GM18870 (cell line): ENCODE measurements at regions not wholly inside any gene's neighbourhood (a gene's known extent, or its start where the extent isn't known, plus 50 kb on each side); places are given as distances from the start of the nearest gene placed in this dataset.
"Not testable (repeated sequence)": the region's sequence is repeated elsewhere in the genome, so short reads cannot be mapped to it uniquely, and the experiment has no call there.

Experiments used
- ATAC-seq: cut with Tn5 transposase; IDR thresholded peaks from one replicate; pipeline ENCODE4 v1.9.1; 2021; ENCODE audit warnings: moderate library complexity; ENCODE audit not compliant: unreplicated experiment

DNA sequence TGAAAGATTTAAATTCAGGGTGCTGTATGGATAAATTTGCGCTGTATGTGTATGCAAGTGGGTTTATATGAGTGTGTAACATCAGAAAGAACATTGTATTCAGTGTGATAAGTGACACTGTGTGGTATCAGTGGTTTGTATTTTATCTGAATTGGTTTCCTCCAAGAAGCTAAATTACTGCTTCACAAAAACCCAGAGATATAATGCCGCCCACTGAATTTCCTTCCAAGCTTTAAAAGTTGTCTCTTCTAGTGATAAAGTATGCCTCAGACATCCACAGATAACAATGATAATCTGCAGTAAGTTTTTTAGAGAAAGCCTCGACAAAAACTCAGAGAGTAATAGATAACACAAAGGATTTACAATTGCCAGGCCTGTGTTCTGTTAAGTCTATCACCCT lies 710.6 kb upstream of the HS3ST1 start:
- ATAC-seq, result no peak

DNA sequence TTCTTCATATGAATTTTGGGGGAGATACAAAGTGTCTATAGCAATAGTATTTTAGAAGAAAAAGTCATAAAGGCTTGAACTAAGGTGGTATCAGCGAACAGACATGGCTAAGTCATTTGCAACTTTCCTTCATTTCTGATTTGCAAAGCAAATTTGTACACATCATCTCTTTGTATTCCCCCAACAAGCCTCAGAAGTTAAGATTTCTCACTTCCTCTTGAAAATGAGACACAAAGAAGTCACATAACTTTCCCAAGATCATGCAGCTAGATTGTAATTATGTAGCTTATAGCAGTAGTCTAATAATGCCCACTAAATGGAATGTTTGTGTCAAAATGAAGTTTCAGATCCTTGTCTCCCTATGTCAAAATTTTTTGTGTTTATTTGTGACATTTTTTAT lies 709.8 kb upstream of the HS3ST1 start:
- ATAC-seq, result no peak

DNA sequence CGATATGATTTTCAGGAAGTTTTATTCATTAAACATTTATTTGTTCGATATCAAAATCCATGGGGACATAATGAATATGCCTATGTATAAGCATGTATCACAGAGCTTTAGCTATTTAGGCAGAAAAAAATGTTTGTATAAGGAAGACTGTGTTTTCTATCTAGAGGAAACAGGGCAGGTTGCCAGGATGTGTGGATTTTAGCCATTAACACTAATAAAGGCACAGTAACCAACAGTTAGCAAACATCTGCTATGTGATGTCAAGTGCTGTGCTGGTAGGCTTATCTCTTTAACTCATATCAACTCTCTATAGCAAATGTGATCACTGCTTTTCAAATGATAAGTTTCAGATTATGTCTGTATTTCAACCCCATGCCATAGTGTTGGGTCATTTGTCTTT lies 708.9 kb upstream of the HS3ST1 start:
- ATAC-seq, result no peak

DNA sequence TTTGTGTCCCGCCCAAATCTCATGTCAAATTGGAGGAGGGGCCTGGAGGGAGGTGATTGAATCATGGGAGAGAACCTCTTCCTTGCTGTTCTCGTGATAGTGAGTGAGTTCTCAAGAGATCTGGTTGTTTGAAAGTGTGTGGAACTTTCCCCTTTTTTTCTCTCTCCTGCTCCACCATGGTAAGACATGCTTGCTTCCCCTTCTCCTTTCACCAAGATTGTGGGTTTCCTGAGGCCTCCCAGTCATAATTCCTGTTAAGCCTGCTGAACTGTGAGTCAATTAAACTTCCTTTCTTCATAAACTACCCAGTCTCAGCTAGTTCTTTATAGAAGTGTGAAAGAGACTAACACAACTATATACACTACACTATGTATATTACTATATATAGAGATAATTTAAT lies 697.8 kb upstream of the HS3ST1 start:
- no peak for ATAC-seq

DNA sequence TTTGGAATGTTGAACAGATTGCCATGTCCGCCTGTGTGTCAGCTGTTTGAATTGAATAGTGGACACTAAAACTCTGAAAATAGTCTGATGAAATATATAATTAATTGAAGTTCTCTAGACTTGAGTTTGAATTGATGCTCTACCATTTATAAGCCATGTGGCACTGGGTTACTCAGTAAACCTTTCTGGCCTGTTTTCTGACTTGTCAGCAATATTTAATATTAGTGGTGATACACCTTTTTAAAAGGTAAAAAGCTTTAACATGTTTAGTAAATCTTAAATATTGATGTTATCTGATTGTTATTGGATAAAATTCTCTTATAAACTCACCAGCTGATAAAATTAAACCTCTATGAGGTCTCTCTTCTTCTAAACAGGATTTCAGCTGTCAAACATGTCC lies 695.4 kb upstream of the HS3ST1 start:
- ATAC-seq, result no peak

DNA sequence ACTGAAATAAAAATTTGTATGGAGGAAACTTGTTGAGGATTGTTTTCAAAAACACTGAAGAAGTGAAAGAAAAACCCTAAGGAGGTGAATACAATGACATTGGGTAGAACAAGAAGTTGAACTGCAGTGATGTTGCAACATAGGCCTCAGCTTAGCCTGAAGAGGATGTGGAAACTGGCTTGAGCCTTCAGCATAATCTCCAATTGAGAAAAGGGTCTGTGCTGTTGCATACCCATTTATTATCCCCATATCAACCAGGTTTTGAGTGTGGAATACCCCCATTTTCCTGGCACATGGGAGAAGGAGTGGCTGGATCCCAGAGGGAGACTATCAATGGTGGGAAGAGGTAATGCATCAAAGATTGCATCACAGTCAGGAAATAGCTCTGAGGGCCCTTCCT lies 695.0 kb upstream of the HS3ST1 start:
- no peak for ATAC-seq

DNA sequence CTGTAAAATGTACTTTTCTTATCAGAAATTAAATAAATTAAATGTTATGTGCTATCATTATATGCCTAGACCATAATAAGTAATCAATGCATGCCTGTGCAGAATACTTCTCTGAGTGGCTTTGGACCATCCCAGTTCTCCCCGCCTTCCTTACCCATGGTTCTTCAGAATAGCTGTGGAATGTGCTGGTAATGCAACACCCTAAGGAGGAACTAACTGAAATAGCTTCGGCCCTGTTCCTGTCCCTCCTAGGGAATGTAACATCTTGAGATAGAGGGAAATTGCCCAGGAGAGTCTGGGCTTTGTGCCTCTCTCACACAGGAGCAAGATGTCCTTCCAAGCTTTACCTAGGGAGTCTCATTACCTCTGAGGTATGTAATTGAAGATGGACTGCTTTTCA lies 693.6 kb upstream of the HS3ST1 start:
- no peak for ATAC-seq

DNA sequence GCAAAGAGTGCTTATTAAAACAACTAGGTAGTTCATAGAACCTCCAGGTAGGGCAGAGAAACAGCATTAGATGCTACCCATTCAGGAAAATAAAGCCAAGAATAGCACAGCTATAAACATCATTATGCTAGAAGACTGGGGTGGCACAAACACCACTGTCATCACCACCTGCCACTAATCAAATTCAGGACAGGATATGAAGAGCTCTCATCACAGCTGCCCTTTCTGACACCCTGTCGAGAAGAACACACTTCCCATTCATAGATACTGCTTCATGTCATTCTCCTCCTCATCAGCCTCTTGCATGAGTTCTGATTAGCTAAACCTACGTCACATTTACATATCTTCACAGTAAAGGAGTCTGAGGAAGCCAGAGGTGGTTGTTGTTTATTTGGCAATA lies 692.3 kb upstream of the HS3ST1 start:
- no peak for ATAC-seq

DNA sequence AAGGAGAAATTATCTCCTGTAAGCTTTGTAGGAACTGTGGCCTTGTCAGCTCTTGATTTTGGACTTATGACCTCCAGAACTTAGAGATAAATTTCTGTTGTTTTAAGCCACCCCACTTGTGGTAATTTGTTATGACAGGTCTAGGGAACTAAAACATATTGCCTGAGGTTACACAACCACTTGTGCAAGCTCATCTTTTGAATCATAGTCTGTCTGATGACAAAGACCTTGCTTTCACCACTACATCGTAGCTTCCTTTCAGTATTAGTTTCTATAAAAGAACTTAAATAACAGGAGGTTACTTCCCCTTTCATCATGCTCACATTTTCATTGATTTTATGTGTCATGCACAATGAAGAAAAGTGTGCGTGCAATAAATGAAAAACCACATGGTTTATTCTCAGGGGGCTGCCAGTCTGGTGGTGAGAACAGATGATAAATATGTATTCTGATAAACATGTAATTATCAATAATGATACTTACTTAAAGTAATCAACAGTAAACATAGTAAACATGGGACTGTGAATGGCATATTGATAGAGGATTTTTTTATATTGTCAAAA lies 690.0 kb upstream of the HS3ST1 start:
- peak; percentile 97 for ATAC-seq

DNA sequence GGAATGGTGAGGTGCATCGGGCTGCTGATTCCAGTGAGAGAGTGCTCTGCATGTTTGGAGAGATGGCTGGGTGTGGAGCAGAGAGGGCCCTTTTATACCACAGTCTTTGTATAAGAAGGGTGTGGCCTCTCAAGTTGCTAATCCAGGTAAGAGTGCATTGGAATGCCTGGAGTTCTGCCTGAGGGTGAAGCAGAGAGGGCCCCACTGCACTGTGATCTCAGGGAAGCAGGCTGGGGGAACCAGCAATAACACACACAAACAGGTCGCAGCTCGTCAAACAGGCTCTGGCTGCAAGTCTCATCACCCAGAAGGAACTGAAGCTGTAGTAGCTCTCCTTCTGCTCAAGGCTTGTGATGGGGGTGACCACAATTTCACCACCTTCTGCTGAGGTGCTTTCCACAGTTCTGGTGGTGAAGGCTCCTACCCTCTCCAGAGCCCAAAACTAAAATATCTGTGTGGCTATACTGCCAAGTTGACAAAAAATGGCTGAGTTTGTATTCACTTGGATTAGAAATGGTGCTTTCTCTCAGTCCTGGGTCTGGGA lies 687.4 kb upstream of the HS3ST1 start:
- ATAC-seq, result no peak

DNA sequence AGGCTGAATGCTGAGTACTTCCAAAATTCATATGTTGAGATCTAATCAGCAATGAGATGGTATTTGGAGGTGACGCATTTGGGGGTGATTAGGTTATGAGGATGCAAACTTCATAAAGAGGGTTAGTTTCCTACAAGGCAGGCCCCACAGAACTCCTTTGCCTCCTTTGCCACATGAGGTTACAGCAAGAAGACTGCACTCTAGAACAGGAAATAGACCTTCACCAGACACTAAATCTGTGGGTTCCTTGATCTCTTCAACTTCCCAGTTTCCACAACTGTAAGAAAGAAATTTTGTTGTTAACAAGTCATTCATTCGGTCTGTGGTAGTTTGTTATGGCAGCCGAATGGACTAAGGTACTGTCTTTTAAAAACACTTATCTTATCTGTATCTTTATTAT lies 681.9 kb upstream of the HS3ST1 start:
- no peak for ATAC-seq

DNA sequence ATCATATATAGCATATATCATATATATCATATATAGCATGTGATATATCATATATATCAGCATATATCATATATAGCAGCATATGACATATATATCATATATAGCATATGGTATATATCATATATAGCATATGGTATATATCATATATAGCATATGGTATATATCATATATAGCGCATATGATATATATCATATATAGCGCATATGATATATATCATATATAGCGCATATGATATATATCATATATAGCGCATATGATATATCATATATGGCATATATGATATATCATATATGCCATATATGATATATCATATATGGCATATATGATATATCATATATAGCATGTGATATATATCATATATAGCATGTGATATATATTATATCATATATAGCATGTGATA lies 680.4 kb upstream of the HS3ST1 start:
- ATAC-seq, result not testable (repeated sequence)

DNA sequence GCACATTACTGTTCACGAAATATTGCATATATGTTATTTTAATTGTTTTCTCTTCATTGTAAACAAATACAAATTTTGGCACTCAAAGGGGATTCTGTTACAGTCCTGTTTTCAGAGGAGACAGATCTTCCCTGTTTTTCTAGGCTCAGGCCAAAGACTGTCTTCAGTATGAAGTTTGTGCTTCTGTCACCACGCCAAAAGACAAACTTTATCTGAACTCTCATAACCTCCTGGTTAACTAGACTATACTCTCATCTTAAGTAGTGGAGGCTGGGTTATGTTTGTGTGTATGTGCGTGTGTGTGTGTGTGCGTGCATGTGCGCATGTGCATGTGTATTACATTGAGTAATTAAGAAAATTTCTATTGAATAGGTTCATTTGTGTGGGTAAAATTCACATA lies 676.8 kb upstream of the HS3ST1 start:
- ATAC-seq, result no peak

DNA sequence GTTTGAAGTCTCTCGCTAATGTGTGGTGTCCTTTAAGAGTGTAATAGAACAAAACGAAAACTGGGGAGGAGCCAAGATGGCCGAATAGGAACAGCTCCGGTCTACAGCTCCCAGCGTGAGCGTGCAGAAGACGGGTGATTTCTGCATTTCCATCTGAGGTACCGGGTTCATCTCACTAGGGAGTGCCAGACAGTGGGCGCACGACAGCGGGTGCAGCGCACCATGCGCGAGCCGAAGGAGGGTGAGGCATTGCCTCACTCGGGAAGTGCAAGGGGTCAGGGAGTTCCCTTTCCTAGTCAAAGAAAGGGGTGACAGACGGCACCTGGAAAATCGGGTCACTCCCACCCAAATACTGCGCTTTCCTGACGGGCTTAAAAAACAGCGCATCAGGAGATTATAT lies 661.2 kb upstream of the HS3ST1 start:
- ATAC-seq, result not testable (repeated sequence)

DNA sequence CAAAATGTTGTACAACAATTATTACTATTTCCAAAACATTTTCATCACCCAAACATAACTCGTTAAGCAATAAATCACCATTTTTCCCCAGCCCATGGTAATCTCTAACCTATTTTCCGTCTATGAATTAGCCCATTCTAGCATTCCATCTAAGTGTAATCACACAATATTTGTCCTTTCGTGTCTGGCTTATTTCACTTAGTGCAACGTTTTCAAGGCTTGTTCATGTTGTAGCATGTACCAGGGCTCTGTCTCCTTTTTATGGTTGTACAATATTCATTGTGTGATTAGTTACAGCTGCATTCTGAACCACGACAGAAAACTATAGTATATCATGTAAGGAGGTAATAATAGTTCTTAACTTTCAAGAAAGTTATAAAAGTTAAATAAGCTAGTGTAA lies 656.0 kb upstream of the HS3ST1 start:
- no peak for ATAC-seq

DNA sequence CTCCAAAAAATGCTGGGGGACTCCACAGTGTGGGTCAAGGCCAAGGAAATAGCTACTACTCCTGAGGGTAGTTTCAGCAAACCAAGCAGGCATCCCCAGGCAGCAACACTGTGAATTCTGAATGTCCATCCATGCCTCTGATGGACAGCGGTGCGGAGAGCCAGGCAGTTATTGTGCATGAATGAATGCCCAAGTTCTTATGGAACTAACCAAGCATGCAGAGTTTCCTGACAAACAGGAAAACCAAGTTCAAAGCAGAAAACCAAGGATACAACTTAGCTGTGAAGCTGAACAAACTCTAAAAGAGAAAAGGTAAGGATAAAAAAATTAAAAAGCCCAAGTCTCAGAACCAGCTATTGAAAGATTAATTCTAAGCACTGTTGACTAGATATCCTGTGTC lies 642.6 kb upstream of the HS3ST1 start:
- ATAC-seq, result no peak

DNA sequence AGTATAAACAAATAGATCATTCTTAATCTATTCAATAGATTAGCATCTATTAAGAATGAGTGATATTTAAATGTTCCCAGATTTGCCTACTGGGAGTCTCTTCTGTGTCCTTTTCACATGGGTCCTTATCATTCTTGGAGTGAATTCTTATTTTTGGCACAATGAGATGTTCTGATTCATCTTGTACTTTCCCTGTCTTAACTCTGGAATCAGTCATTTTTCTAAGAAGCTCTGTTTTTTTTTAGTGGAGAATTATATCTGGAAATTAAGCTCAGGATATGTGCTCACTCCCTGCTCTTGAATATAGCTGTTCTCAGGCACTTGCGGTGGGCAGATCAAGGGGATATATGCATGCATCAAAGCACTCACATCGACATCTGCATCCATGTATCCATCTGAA lies 625.3 kb upstream of the HS3ST1 start:
- ATAC-seq, result no peak

DNA sequence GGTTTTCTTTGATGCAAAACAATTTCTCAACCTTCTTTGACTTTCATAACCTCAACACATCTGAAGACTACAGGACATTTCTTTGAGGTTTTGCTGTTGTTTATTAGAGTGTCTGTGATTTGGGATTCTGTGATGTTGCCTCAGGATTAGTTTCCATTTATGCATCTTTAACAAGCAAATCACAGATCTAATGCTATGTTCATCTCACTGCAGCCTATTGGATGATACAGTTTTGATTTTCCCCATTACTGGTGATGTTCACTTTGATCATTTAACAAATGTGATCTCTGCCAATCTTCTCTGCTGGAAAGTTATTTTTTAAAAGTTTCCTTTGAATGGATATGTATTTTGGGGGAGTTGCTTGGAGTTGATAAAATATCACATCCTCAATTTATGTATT lies 624.9 kb upstream of the HS3ST1 start:
- no peak for ATAC-seq

DNA sequence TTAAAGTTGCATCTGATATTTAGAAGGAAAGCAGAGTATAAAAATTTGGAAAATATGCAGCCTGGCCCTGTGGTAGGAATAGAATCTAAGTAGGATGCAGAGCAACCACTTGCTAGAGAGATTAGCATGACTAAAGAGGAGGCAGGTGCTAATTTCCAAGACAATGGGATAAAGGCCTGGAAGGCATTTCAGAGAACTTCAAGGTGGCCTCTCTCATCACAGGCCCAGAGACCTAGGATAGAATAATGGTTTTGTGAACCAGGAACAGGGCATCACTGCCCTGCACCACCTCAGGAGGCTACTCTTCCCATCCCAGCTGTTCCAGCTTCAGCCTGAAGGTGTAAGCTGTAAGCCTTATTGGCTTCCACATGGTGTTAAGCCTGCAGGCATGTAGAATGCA lies 621.7 kb upstream of the HS3ST1 start:
- ATAC-seq, result no peak

DNA sequence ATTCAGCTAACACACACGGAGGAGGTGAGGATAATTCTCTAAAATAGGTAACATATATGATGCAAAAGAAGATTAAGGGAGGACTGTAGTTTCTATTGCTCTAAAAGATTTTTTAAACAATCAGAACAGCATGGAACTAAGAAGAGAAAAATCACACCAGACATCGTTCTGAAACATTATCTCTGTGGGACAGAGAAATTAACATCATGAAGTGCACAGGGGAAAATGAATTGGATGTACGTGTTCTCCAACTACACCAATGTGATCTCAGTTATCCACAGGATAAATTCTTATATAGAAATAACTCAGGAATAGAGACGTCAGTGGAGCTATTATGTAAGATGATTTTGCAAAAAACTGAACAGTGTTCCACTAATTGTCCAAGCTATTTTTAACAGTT lies 614.1 kb upstream of the HS3ST1 start:
- ATAC-seq, result no peak

DNA sequence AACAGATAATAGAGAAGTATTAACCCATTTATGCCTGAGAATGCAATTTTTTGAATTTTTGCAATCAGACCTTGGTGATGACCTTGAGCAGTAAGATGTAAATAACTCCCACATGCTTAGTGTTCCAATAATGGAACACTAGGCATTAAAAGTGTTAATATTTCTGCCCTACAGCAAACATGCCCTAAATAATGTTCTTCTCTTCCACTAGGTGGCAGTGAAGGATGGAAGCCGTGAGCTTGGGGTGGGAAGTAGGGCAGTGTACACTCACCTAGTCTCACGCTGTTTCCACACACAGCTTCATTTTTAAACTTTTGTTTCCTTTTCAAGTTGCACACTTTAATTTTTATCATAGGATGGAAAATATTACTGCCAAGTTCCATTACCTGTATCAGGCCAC lies 613.1 kb upstream of the HS3ST1 start:
- ATAC-seq, result no peak

DNA sequence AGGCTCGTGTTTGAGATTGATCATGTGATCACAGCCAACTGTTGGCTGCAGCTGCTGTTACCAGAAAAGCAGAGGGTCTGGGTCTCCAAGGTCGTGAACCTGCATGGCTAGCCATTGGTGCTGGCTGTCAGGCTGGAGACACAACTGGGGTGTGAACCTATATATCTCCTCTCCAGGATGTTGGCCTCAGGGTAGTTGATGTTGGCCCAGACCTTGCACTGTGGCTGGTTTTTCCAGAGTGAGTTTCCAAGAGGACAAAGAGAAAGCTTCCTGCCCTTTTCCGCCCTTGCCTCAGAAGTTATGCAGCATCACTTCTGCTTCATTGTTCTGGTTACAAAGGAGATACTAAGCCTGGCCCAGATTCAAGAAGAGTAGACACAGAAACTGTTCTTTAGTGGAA lies 607.8 kb upstream of the HS3ST1 start:
- ATAC-seq, result no peak

DNA sequence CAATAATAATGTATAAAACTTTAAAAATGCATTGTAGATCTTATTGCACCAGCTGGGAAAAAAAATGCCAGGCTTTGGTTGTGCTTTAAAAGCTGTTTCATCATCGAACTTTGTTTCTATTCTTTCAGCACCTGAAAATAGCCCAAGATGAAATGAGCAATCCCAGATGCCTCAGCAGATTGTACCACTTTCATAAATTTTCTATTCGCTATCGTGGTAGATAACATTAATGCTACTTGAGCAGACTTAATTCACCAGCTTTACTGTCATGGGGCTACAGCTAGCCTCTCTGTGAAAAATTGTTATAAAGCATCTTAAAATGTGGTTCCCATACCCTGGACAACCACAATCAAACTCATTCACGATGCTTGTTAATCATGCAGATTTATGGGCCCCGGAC lies 599.6 kb upstream of the HS3ST1 start:
- no peak for ATAC-seq

DNA sequence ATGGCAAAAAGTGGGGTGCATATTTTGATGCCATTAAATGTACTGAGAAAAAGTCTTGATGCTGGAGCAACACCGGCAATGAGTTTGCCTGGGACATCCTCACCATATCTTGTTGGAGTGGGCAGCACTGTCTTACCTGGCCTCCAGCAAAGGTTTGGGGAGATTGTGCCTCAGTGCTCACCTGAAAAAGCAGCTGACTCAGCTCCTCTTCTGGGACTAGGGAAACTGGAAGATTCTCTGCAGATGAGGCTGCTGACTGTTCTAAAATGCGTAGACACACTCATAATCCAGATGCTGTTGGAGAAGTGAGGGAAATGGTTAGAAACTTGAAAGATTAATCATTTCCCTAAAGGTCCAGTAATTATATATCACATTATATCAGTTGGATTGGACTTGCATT lies 593.7 kb upstream of the HS3ST1 start:
- no peak for ATAC-seq
